Body of pancreas (tissue), 4 donors: ENCODE measurements at regions not wholly inside any gene's neighbourhood (a gene's known extent, or its start where the extent isn't known, plus 50 kb on each side); places are given as distances from the start of the nearest gene placed in this dataset.
A peak's percentile ranks its signal among the peaks of the same experiment; 100 is the strongest.

Source experiments
- ATAC-seq: fragments of 150-250 bp; one replicate; pipeline ENCODE4 v1.9.1; 2016
- DNase-seq, 4 donors: peaks; one replicate each; pipeline ENCODE4 v3.0.0-alpha.2; 2019
- H3K27ac ChIP-seq, 4 donors: fragments of 200-600 bp; sonication (generic); 1 replicate in 3 of 4; 2 replicates in 1 of 4; pipeline versions ENCODE4 v1.5.1 to v1.6.1; 2016 to 2019; ENCODE audit warnings: mild to moderate bottlenecking in 1 of 4, mixed read lengths in 1 of 4, moderate library complexity in 1 of 4
- H3K27me3 ChIP-seq, 2 donors: fragments of 200-600 bp; sonication (generic); one replicate each; pipeline ENCODE4 v1.6.0; 2016; ENCODE audit warnings: mild to moderate bottlenecking in 1 of 2
- H3K36me3 ChIP-seq, 2 donors: fragments of 200-600 bp; sonication (generic); replicated peaks in 1 of 2; 2 replicates each; pipeline ENCODE4 v1.5.1; 2016; ENCODE audit warnings: low read depth in 2 of 2; ENCODE audit not compliant: insufficient read depth in 1 of 2
- H3K4me1 ChIP-seq: fragments of 200-600 bp; sonication (generic); one replicate; pipeline ENCODE4 v1.6.0; 2016
- H3K4me3 ChIP-seq, 2 donors: fragments of 200-600 bp; sonication (generic); 1 replicate in 1 of 2; 2 replicates in 1 of 2; pipeline ENCODE4 v1.5.1; 2016 to 2019
- H3K9me3 ChIP-seq, 3 donors: fragments of 200-600 bp; sonication (generic); 1 replicate in 2 of 3; 2 replicates in 1 of 3; pipeline ENCODE4 v1.5.1; 2016
- POLR2A ChIP-seq, 3 donors: fragments of 450-650 bp; IDR thresholded peaks; one replicate each; pipeline ENCODE4 v1.6.1; 2016; ENCODE audit warnings: antibody characterized with exemption in 3 of 3, mild to moderate bottlenecking in 2 of 3
- WGBS, 2 donors: methylation state at CpG; one replicate each; pipeline ENCODE4 v1.1.5; 2017; 5-methylcytosine and 5-hydroxymethylcytosine counted together
- intact Hi-C: fragments of 100-400 bp; cut with DNase I; formaldehyde crosslinking; loops from one replicate; pipeline ENCODE4 v1.15.1; 2023
- TF ChIP-seq, protein P1 (sequence below), 7 experiments: fragments of 450-650 bp in 4 of 7; fragments of 200-600 bp in 3 of 7; sonication (generic) in 3 of 7; IDR thresholded peaks; one replicate each; pipeline ENCODE4 v1.5.1; 2016 to 2019; ENCODE audit warnings: antibody characterized with exemption in 7 of 7

DNA sequence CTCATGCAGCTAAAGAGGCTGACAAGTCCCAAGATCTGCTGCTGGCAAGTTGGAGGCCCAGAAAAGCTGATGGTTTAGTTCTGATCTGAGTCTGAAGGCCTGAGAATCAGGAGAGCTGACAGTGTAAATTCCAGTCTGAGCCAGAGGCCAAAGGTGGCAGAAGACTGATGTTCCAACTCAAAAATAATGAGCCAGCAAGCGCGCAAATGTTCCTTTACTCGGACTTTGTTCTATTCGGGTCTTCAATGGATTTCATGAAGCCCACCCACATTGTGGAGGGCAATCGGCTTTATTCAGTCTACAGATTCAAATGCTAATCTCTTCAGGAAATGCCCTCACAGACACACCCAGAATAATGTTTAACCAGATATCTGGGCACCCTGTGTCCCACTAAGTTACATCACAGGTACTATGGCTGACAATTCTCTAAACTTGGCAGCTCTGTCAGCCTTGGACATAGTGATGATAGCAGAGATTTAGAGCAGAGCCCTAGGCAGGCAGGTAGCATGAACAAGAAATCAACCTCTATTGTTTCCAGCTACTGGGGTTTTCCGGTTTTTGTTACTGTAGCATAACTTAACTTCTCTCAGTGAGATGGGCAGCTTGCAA, 318.5 kb downstream of the HRH4 start:
- no peak overlapping the region for H3K4me3 ChIP-seq
- H3K27me3 ChIP-seq = no peaks in the 10 kb centered on the region
- ATAC-seq (no peak), DNase-seq (peak in 1 of 4 donors; percentile 3)
- intact Hi-C loops = no loop called here
- H3K9me3 ChIP-seq = no peaks in the 10 kb centered on the region
- WGBS, 2 donors = 48 to 55% methylated on average over 6 of the region's 6 CpGs
- no peaks in the 10 kb centered on the region for H3K4me1 ChIP-seq
- no peak overlapping the region for H3K27ac ChIP-seq
- H3K36me3 ChIP-seq = no peaks in the 10 kb centered on the region
- TF ChIP-seq POLR2A (IDR thresholded peaks at IDR 0.05) = no peak
- TF ChIP-seq, protein P1, sequence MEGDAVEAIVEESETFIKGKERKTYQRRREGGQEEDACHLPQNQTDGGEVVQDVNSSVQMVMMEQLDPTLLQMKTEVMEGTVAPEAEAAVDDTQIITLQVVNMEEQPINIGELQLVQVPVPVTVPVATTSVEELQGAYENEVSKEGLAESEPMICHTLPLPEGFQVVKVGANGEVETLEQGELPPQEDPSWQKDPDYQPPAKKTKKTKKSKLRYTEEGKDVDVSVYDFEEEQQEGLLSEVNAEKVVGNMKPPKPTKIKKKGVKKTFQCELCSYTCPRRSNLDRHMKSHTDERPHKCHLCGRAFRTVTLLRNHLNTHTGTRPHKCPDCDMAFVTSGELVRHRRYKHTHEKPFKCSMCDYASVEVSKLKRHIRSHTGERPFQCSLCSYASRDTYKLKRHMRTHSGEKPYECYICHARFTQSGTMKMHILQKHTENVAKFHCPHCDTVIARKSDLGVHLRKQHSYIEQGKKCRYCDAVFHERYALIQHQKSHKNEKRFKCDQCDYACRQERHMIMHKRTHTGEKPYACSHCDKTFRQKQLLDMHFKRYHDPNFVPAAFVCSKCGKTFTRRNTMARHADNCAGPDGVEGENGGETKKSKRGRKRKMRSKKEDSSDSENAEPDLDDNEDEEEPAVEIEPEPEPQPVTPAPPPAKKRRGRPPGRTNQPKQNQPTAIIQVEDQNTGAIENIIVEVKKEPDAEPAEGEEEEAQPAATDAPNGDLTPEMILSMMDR (IDR thresholded peaks at IDR 0.05) = no peak

DNA sequence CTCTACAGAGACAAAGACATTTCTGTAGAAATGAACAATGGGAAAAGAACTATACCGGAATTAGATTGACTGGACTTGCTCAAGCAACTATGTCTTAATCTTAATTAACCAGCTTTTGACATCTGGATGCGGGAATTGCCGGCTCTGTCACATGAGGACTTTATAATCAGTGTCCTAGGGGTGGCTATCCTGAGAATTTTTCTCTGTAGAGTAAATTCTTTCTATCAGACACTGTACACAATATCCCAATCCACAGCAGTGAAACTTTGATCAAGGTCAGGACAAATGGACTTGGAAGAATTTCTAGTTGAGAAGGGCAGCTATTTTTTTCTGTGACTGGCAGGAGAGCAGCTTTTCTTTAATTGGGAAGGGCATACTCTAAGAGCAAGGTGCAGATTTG, 322.1 kb downstream of the HRH4 start:
- DNase-seq (no peak), ATAC-seq (no peak)
- intact Hi-C loops = no loop called here
- Histone ChIP-seq H3K4me3 (no peak overlapping the region), H3K4me1 (no peaks in the 10 kb centered on the region), H3K27me3 (no peaks in the 10 kb centered on the region), H3K36me3 (no peaks in the 10 kb centered on the region), H3K9me3 (no peaks in the 10 kb centered on the region), H3K27ac (no peak overlapping the region)
- WGBS, 2 donors = 47 to 60% methylated on average over 3 of the region's 3 CpGs
- TF ChIP-seq, protein P1 (IDR thresholded peaks at IDR 0.05) = no peak
- TF ChIP-seq POLR2A (IDR thresholded peaks at IDR 0.05) = no peak

DNA sequence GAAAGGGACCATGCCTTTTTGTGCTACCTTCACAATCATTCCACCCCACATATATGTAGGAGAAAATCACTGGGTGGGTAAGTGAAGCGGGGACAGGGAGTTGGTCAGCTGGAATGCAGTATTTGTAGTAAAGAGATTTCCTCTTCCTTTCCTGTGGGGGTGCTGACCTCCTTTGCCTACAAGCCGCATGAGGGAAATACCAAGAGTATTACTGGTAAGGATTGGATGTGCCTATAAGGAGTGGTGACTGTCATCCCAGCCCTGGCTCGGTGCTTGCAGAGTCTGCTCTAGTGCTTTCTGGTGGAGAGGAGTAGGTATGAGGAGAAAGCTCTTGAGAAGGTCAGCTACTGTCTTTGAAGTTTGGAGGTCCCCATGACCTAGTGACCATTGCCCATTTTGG, 324.6 kb downstream of the HRH4 start:
- H3K27me3 ChIP-seq = no peaks in the 10 kb centered on the region
- no peak for DNase-seq
- intact Hi-C loops = no loop called here
- TF ChIP-seq, protein P1 (IDR thresholded peaks at IDR 0.05) = no peak
- ATAC-seq = no peak
- H3K27ac ChIP-seq = no peak overlapping the region
- H3K4me1 ChIP-seq = no peaks in the 10 kb centered on the region
- no peak overlapping the region for H3K4me3 ChIP-seq
- H3K9me3 ChIP-seq = no peaks in the 10 kb centered on the region
- WGBS, 2 donors = 67 to 96% methylated on average over 3 of the region's 3 CpGs
- no peaks in the 10 kb centered on the region for H3K36me3 ChIP-seq

DNA sequence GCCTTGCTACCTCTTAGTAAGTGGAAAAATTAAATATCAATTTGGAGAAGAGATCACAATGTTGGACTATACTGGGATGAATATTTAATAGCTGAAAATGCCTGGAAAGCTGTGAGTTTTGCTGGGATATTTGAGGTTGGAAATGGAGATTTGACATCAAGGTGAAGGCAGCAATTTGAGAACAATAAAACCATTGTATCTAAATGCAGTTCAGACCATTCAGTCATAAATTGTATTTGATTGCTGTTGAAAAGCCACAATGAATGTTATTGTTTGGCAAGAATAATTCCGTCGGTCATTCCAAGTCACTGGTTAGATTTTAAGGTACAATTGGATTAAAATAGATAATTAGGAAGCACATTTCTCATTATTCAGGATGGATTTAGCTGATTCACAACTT, 325.6 kb downstream of the HRH4 start:
- intact Hi-C loops = no loop called here
- H3K27ac ChIP-seq = no peak overlapping the region
- no peaks in the 10 kb centered on the region for H3K9me3 ChIP-seq
- no peak for ATAC-seq
- 12 to 14% methylated on average over 2 of the region's 2 CpGs for WGBS, 2 donors
- H3K36me3 ChIP-seq = no peaks in the 10 kb centered on the region
- H3K4me1 ChIP-seq = no peaks in the 10 kb centered on the region
- H3K4me3 ChIP-seq = no peak overlapping the region
- no peak for DNase-seq
- no peaks in the 10 kb centered on the region for H3K27me3 ChIP-seq
- TF ChIP-seq, protein P1 (IDR thresholded peaks at IDR 0.05) = no peak
- no peak for TF ChIP-seq POLR2A (IDR thresholded peaks at IDR 0.05)

DNA sequence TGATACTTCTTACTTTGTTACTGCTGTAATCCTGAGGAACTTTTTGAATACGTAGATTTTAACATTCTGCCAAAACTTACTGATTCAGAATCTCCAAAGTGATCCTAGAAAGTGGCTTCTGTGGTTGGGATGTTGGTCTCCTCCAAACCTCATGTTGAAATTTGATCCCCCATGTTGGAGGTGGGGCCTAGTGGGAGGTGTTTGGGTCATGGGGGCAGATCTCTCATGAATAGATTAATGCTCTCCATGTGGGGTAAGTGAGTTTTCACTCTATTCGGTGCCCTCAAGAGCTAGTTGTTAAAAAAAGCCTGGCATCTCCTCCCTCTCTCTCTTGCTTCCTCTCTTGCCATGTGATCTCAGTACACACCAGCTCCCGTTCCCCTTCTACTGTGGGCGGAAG, 329.9 kb downstream of the HRH4 start:
- Histone ChIP-seq H3K27ac (no peak overlapping the region), H3K36me3 (no peaks in the 10 kb centered on the region), H3K27me3 (no peaks in the 10 kb centered on the region), H3K9me3 (no peaks in the 10 kb centered on the region), H3K4me3 (no peak overlapping the region), H3K4me1 (no peaks in the 10 kb centered on the region)
- no peak for DNase-seq
- intact Hi-C loops = no loop called here
- ATAC-seq = no peak
- 62 to 66% methylated on average over 4 of the region's 4 CpGs for WGBS, 2 donors
- TF ChIP-seq, protein P1 (IDR thresholded peaks at IDR 0.05) = no peak
- TF ChIP-seq POLR2A (IDR thresholded peaks at IDR 0.05) = no peak
